Gastroesophageal sphincter (tissue), 3 donors: ENCODE measurements at regions not wholly inside any gene's neighbourhood (a gene's known extent, or its start where the extent isn't known, plus 50 kb on each side); places are given as distances from the start of the nearest gene placed in this dataset.

Experiments used
- EP300 ChIP-seq: sonication (generic); formaldehyde crosslinking; IDR thresholded peaks from one replicate; pipeline ENCODE4 v1.6.1; 2017; ENCODE audit warnings: antibody characterized with exemption, mild to moderate bottlenecking
- POLR2A ChIP-seq, 2 donors: fragments of 450-650 bp; IDR thresholded peaks; one replicate each; pipeline ENCODE4 v1.6.1; 2017; ENCODE audit warnings: antibody characterized with exemption in 2 of 2, mild to moderate bottlenecking in 2 of 2, moderate library complexity in 1 of 2
- TF ChIP-seq, protein P1 (sequence below), 4 experiments: fragments of 200-600 bp in 2 of 4; fragments of 450-650 bp in 2 of 4; sonication (generic) in 1 of 4; IDR thresholded peaks; one replicate each; pipeline ENCODE4 v1.5.1; 2017 to 2019; ENCODE audit warnings: antibody characterized with exemption in 4 of 4, mild to moderate bottlenecking in 2 of 4, moderate library complexity in 2 of 4

- TF ChIP-seq POLR2A (IDR thresholded peaks at IDR 0.05) = no peak
- TF ChIP-seq, protein P1, sequence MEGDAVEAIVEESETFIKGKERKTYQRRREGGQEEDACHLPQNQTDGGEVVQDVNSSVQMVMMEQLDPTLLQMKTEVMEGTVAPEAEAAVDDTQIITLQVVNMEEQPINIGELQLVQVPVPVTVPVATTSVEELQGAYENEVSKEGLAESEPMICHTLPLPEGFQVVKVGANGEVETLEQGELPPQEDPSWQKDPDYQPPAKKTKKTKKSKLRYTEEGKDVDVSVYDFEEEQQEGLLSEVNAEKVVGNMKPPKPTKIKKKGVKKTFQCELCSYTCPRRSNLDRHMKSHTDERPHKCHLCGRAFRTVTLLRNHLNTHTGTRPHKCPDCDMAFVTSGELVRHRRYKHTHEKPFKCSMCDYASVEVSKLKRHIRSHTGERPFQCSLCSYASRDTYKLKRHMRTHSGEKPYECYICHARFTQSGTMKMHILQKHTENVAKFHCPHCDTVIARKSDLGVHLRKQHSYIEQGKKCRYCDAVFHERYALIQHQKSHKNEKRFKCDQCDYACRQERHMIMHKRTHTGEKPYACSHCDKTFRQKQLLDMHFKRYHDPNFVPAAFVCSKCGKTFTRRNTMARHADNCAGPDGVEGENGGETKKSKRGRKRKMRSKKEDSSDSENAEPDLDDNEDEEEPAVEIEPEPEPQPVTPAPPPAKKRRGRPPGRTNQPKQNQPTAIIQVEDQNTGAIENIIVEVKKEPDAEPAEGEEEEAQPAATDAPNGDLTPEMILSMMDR (IDR thresholded peaks at IDR 0.05) = no peak
- TF ChIP-seq EP300 = no peak
These were observed 283.1 kb downstream of the NFKBIZ start for GRCh38 chr3:102132370-102132769.
